HepG2 (cell line): ENCODE measurements at regions not wholly inside any gene's neighbourhood (a gene's known extent, or its start where the extent isn't known, plus 50 kb on each side); places are given as distances from the start of the nearest gene placed in this dataset.

Experiments used
- ATAC-seq: fragments of 200-7000 bp; cut with Tn5 transposase; 3 replicates; pipeline ENCODE4 v1.9.1; 2020; ENCODE audit warnings: mild to moderate bottlenecking, moderate library complexity
- BruUV-seq: library from RNA; stranded (reverse); fragments of 400-500 nt; replicated peaks from 2 replicates; lab custom pipeline; 2021; lab: Mats Ljungman, UMichigan
- CTCF ChIA-PET: fragments of 300-600 bp; formaldehyde crosslinking; extraction: SDS; loops from one replicate; lab custom pipeline; 2021; ENCODE audit warnings: low total read pairs, inconsistent platforms, low intra/inter-chr PET ratio; lab: Yijun Ruan, JAX
- POLR2A ChIA-PET: fragments of 350-600 bp; sonication (Branson Sonifier 250); formaldehyde crosslinking; loops from one replicate; lab custom pipeline; 2020; ENCODE audit warnings: antibody characterized with exemption, inconsistent platforms; lab: Yijun Ruan, JAX
- DNase-seq: peaks from one replicate; pipeline ENCODE4 v3.0.0-alpha.2; 2015; ENCODE audit warnings: low spot score
- FAIRE-seq: peaks from 3 replicates; lab custom pipeline; 2011; peaks lifted over from hg19 to GRCh38; lab: Jason Lieb, UNC
- H2AFZ ChIP-seq: one replicate; pipeline ENCODE4 v1.6.1; 2011; ENCODE audit warnings: low read length, inconsistent platforms
- H3K27ac ChIP-seq: fragments of 300-600 bp; 3 replicates; pipeline ENCODE4 v1.8.0; 2011; ENCODE audit warnings: mixed run types, mild to moderate bottlenecking, mixed read lengths, low read length, inconsistent platforms; ENCODE audit not compliant: insufficient read depth; ENCODE audit errors: extremely low read length
- H3K27me3 ChIP-seq, 2 experiments: fragments of 200-600 bp in 1 of 2; 2 replicates in 1 of 2; 3 replicates in 1 of 2; pipeline versions ENCODE4 v1.6.0 to v1.8.0; 2011; ENCODE audit warnings: low read length in 2 of 2, mild to moderate bottlenecking in 2 of 2, moderate library complexity in 2 of 2, inconsistent platforms in 1 of 2; ENCODE audit not compliant: insufficient read depth in 2 of 2, control insufficient read depth in 1 of 2
- H3K36me3 ChIP-seq, 2 experiments: fragments of 200-600 bp in 1 of 2; replicated peaks in 1 of 2; 2 replicates in 1 of 2; 3 replicates in 1 of 2; pipeline versions ENCODE4 v1.5.1 to v1.8.0; 2011; ENCODE audit warnings: low read length in 2 of 2, inconsistent platforms in 1 of 2; ENCODE audit not compliant: insufficient read depth in 2 of 2, control insufficient read depth in 1 of 2
- H3K4me1 ChIP-seq: 2 replicates; pipeline ENCODE4 v1.5.1; 2012; ENCODE audit warnings: low read length, inconsistent platforms; ENCODE audit not compliant: insufficient read depth
- H3K4me2 ChIP-seq: 2 replicates; pipeline ENCODE4 v1.6.0; 2011; ENCODE audit warnings: low read depth, low read length, inconsistent platforms
- H3K4me3 ChIP-seq, 3 experiments: fragments of 200-600 bp in 1 of 3; sonication (generic), shearing (Covaris generic) in 1 of 3; replicated peaks in 1 of 3; 2 replicates each; pipeline ENCODE4 v1.5.1; 2011 to 2016; ENCODE audit warnings: low read length in 3 of 3, inconsistent platforms in 2 of 3, low read depth in 2 of 3, mild to moderate bottlenecking in 2 of 3, control low read depth in 1 of 3, mixed read lengths in 1 of 3; ENCODE audit not compliant: insufficient read depth in 1 of 3
- H3K79me2 ChIP-seq: one replicate; pipeline ENCODE4 v1.6.1; 2011; ENCODE audit warnings: low read length, inconsistent platforms; ENCODE audit not compliant: insufficient read depth
- H3K9ac ChIP-seq: 2 replicates; pipeline ENCODE4 v1.6.0; 2011; ENCODE audit warnings: mild to moderate bottlenecking, low read depth, low read length, inconsistent platforms; ENCODE audit not compliant: insufficient read depth
- H3K9me3 ChIP-seq: 2 replicates; pipeline ENCODE4 v1.5.1; 2012; ENCODE audit warnings: mild to moderate bottlenecking, low read length
- H4K20me1 ChIP-seq: 2 replicates; pipeline ENCODE4 v1.6.0; 2011; ENCODE audit warnings: inconsistent platforms, mild to moderate bottlenecking, low read length, moderate library complexity; ENCODE audit not compliant: insufficient read depth
- CREM ChIP-seq, 2 experiments: sonication (generic) in 1 of 2; formaldehyde crosslinking in 1 of 2; IDR thresholded peaks; 2 replicates each; pipeline versions ENCODE4 v1.4.0 to v1.6.1; 2016 to 2020; ENCODE audit warnings: antibody characterized with exemption in 1 of 2, mild to moderate bottlenecking in 1 of 2, missing genetic modification reagents in 1 of 2
- EHMT2 ChIP-seq: fragments of 200-600 bp; sonication (generic); IDR thresholded peaks from 2 replicates; pipeline ENCODE4 v1.7.0; 2017; ENCODE audit warnings: antibody characterized with exemption, low read depth, low read length, borderline replicate concordance
- MAFF ChIP-seq: IDR thresholded peaks from 2 replicates; pipeline ENCODE4 v1.6.1; 2011; ENCODE audit warnings: low read depth, low read length, improper control_type of control experiment
- MAFK ChIP-seq, 2 experiments: IDR thresholded peaks in 1 of 2; conservative IDR thresholded peaks in 1 of 2; 2 replicates each; pipeline ENCODE4 v1.6.1; 2011; ENCODE audit warnings: improper control_type of control experiment in 2 of 2, low read length in 2 of 2
- WGBS: methylation state at CpG from one replicate; pipeline ENCODE4 v1.1.6; 2017; ENCODE audit warnings: low lambda C conversion rate; 5-methylcytosine and 5-hydroxymethylcytosine counted together
- in situ Hi-C: cut with HindIII; loops from 2 replicates; pipeline ENCODE4 v1.10.0; 2017; ENCODE audit warnings: low pct_unique_long_range_greater_than_20kb; ENCODE audit not compliant: extremely low pct_ligation_motif_present
- intact Hi-C: fragments of 100-400 bp; cut with micrococcal nuclease; formaldehyde crosslinking; loops from one replicate; pipeline ENCODE4 v1.10.0; 2022; ENCODE audit not compliant: unreplicated experiment
- TF ChIP-seq, protein P1 (sequence below): sonication (generic); formaldehyde crosslinking; IDR thresholded peaks from 2 replicates; pipeline ENCODE4 v1.4.0; 2020; ENCODE audit warnings: mild to moderate bottlenecking, missing genetic modification reagents, borderline replicate concordance

DNA sequence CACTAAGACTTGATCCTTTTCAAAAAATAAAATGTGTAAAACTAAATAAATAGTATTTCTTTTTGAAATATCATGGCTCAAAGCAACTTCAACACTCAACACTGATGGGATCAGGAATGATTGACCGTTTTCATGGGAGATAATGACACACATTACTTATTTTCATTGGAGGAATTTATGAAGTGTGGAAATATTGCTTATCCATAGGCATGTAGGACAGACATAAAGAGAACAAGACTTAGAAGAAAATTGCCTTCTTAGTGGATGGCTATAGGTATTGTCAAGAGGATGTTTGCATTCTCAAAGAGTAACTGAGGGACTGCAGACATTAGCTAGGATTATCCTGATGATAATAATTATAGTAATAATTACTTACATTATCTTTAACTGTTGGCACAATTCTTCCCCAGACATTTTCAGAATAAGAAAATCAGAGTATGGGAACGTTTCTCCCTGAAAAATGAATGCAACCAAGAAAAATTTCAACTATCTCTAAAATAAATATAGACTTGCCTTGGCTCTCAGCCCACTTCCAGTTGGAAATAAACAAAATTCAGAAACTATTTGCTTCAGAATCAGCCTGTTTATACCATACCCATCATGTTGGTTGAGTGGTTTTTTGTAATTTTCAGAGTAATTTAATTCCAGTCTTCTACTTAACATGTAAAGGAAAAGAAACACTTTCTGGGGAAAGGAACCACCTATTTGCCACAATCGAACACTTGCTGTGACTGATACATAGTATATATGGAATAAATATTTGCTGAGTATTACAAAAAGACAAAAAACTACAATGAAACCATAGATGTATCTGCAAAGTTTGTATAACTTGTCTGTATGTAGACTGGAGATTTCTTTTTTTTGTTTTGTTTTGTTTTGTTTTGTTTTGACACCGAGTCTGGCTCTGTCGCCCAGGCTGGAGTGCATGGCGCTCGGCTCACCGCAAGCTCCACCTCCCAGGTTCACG, 165.7 kb downstream of the TMX3 start:
- no TSS peak for BruUV-seq

DNA sequence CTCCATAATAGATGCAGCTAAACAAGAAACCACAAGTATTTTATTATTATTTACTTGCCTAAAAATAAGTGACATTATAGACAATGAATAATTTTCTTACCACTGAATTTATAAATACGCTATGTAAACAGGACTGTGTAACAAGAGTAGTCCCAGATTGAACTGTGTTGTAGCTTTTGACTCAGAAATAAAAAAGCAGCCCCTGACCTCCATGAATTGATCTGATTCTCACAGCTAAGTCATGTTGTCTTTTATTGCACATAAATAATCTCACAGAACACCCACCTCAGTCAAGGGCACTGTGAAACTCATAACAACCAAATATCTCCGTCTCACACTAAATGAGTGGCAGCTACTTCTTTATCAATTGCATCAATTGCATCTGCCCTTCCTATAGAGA, 171.6 kb downstream of the TMX3 start:
- no peak overlapping the region for H2AFZ ChIP-seq
- H3K4me2 ChIP-seq = no peak overlapping the region
- H3K27me3 ChIP-seq = no peaks in the 10 kb centered on the region
- H3K36me3 ChIP-seq = no peaks in the 10 kb centered on the region
- DNase-seq (no peak), ATAC-seq (no peak), FAIRE-seq (no peak)
- no peak overlapping the region for H3K4me3 ChIP-seq
- in situ Hi-C loops = no loop called here
- no peaks in the 10 kb centered on the region for H4K20me1 ChIP-seq
- no TSS peak for BruUV-seq
- H3K79me2 ChIP-seq = no peaks in the 10 kb centered on the region
- intact Hi-C loops = no loop called here
- no peak overlapping the region for H3K9ac ChIP-seq
- no peaks in the 10 kb centered on the region for H3K4me1 ChIP-seq
- ChIA-PET POLR2A (no interaction called here), CTCF (no interaction called here)
- TF ChIP-seq CREM (IDR thresholded peaks at IDR 0.05) (no peak), CREM (CRISPR knock-in tag; IDR thresholded peaks at IDR 0.05) (no peak)
- 3% methylated on average over 2 of the region's 2 CpGs for WGBS
- no peaks in the 10 kb centered on the region for H3K9me3 ChIP-seq
- H3K27ac ChIP-seq = no peak overlapping the region

More for the DNA sequence above, 165.7 kb downstream of the TMX3 start:
- CTCF ChIA-PET = no interaction called here
- Histone ChIP-seq H3K4me1 (no peaks in the 10 kb centered on the region), H3K4me2 (no peak overlapping the region), H3K79me2 (no peaks in the 10 kb centered on the region), H2AFZ (no peak overlapping the region), H3K36me3 (no peaks in the 10 kb centered on the region), H4K20me1 (no peaks in the 10 kb centered on the region), H3K9ac (no peak overlapping the region), H3K4me3 (no peak overlapping the region), H3K27me3 (no peaks in the 10 kb centered on the region), H3K27ac (no peak overlapping the region), H3K9me3 (no peaks in the 10 kb centered on the region)
- ATAC-seq = no peak
- POLR2A ChIA-PET = no interaction called here
- intact Hi-C loops (no loop called here), in situ Hi-C loops (no loop called here)
- TF ChIP-seq, protein P1, sequence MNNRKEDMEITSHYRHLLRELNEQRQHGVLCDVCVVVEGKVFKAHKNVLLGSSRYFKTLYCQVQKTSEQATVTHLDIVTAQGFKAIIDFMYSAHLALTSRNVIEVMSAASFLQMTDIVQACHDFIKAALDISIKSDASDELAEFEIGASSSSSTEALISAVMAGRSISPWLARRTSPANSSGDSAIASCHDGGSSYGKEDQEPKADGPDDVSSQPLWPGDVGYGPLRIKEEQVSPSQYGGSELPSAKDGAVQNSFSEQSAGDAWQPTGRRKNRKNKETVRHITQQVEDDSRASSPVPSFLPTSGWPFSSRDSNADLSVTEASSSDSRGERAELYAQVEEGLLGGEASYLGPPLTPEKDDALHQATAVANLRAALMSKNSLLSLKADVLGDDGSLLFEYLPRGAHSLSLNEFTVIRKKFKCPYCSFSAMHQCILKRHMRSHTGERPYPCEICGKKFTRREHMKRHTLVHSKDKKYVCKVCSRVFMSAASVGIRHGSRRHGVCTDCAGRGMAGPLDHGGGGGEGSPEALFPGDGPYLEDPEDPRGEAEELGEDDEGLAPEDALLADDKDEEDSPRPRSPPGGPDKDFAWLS (CRISPR knock-in tag) = no peak
- TF ChIP-seq EHMT2 (no peak), MAFK (conservative IDR thresholded peaks at IDR 0.05 in 1 of 2, IDR thresholded peaks at IDR 0.05 in 1 of 2; ENCODE audit: low read length in 2 of 2) (peak; percentile 32 to 74; a peak in 3 of 4 replicates), MAFF (peak; percentile 54)
- DNase-seq = no peak
- FAIRE-seq = no peak
- 38% methylated on average over 9 of the region's 9 CpGs for WGBS
